ENCODE measurements at regions not wholly inside any gene's neighbourhood (a gene's known extent, or its start where the extent isn't known, plus 50 kb on each side); places are given as distances from the start of the nearest gene placed in this dataset.

DNA sequence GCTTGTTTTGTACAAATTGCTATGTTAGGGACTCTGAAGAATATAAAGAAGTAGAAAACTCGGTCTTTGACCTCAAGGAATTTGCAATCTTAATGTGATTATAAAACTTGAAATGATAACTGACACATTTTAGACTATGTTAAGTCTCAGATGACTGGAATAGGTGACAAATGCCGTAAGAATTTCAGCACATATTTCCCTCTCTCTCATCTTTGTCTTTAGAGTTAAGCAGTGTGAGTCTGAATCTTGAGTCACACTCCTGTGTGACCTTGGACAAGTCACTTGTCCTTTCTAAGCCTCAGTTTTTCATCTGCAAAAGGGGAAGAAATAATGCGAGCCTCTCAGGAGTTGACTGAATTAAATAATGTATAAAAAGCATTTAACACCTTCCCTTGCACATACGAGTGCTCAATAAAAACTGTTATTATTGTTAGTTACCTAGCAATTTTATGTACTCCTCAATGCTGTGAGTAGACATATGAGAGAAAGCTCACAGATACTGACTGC lies 103.7 kb downstream of the DYRK2 start (continued):
- TF ChIP-seq BRCA1 (IDR thresholded peaks at IDR 0.05; ENCODE audit: low read depth, low read length) (no peak), KDM1A (IDR thresholded peaks at IDR 0.05; ENCODE audit: borderline replicate concordance, low read length) (no peak), NRF1 (IDR thresholded peaks at IDR 0.05; ENCODE audit: low read depth, low read length) (no peak)

Data from H1 (cell line).